Naive thymus-derived CD4-positive, alpha-beta T cell (primary cell): ENCODE measurements at regions not wholly inside any gene's neighbourhood (a gene's known extent, or its start where the extent isn't known, plus 50 kb on each side); places are given as distances from the start of the nearest gene placed in this dataset.
"Not testable (repeated sequence)": the region's sequence is repeated elsewhere in the genome, so short reads cannot be mapped to it uniquely, and the experiment has no call there.

Experiments used
- ATAC-seq: fragments of 150-1000 bp; cut with Tn5 transposase; 2 replicates; pipeline ENCODE4 v1.10.0; 2021; ENCODE audit warnings: mild to moderate bottlenecking, moderate library complexity
- CTCF ChIA-PET: fragments of 350-600 bp; sonication (Branson Sonifier 250); formaldehyde crosslinking; loops from one replicate; lab custom pipeline; 2021; ENCODE audit warnings: antibody characterized with exemption; lab: Charles Lee
- POLR2A ChIA-PET: fragments of 350-600 bp; sonication (Branson Sonifier 250); formaldehyde crosslinking; loops from one replicate; lab custom pipeline; 2021; ENCODE audit warnings: antibody characterized with exemption, inconsistent platforms; lab: Charles Lee
- DNase-seq, 9 donors: peaks; one replicate each; pipeline versions ENCODE4 v3.0.0 to v3.0.0-alpha.2; 2020 to 2022; ENCODE audit warnings: mixed read lengths in 1 of 9
- H3K27ac ChIP-seq: one replicate; pipeline ENCODE4 v1.7.0; 2013; ENCODE audit warnings: mild to moderate bottlenecking, low read depth, low read length, moderate library complexity
- H3K27me3 ChIP-seq, 2 donors: one replicate each; pipeline ENCODE4 v1.7.0; 2013; ENCODE audit warnings: low read length in 2 of 2, mild to moderate bottlenecking in 2 of 2, moderate library complexity in 2 of 2; ENCODE audit not compliant: control insufficient read depth in 2 of 2, insufficient read depth in 2 of 2
- H3K36me3 ChIP-seq, 3 experiments: 1 replicate in 2 of 3; 2 replicates in 1 of 3; pipeline ENCODE4 v1.7.0; 2013; ENCODE audit warnings: low read length in 3 of 3, mild to moderate bottlenecking in 3 of 3, moderate library complexity in 1 of 3; ENCODE audit not compliant: insufficient read depth in 3 of 3, control insufficient read depth in 2 of 3
- H3K4me1 ChIP-seq, 2 donors: one replicate each; pipeline ENCODE4 v1.7.0; 2013; ENCODE audit warnings: low read length in 2 of 2, mild to moderate bottlenecking in 2 of 2, moderate library complexity in 1 of 2; ENCODE audit not compliant: control insufficient read depth in 2 of 2, insufficient read depth in 2 of 2
- H3K4me3 ChIP-seq: 2 replicates; pipeline ENCODE4 v1.7.0; 2013; ENCODE audit warnings: mild to moderate bottlenecking, low read length
- H3K9me3 ChIP-seq, 3 experiments: 1 replicate in 2 of 3; 2 replicates in 1 of 3; pipeline ENCODE4 v1.7.0; 2013; ENCODE audit warnings: low read length in 3 of 3; ENCODE audit not compliant: control insufficient read depth in 2 of 3
- H3K27ac Mint-ChIP-seq, 9 donors: one replicate each; pipeline ENCODE4 v1.8.0; 2020 to 2022; ENCODE audit warnings: mixed read lengths in 9 of 9, mild to moderate bottlenecking in 8 of 9, moderate library complexity in 5 of 9, inconsistent platforms in 2 of 9
- H3K27me3 Mint-ChIP-seq, 5 donors: one replicate each; pipeline ENCODE4 v1.8.0; 2021 to 2022; ENCODE audit warnings: mixed read lengths in 5 of 5, mild to moderate bottlenecking in 1 of 5
- H3K36me3 Mint-ChIP-seq, 5 donors: one replicate each; pipeline ENCODE4 v1.8.0; 2020 to 2022; ENCODE audit warnings: mixed read lengths in 5 of 5, mild to moderate bottlenecking in 3 of 5, inconsistent platforms in 1 of 5
- H3K4me1 Mint-ChIP-seq, 7 donors: one replicate each; pipeline ENCODE4 v1.8.0; 2020 to 2022; ENCODE audit warnings: mixed read lengths in 7 of 7, mild to moderate bottlenecking in 3 of 7, inconsistent platforms in 1 of 7
- H3K4me3 Mint-ChIP-seq, 10 donors: one replicate each; pipeline ENCODE4 v1.8.0; 2020 to 2022; ENCODE audit warnings: mild to moderate bottlenecking in 10 of 10, mixed read lengths in 10 of 10, moderate library complexity in 6 of 10, inconsistent platforms in 2 of 10
- H3K9me3 Mint-ChIP-seq, 11 donors: one replicate each; pipeline ENCODE4 v1.8.0; 2020 to 2022; ENCODE audit warnings: mixed read lengths in 11 of 11, mild to moderate bottlenecking in 4 of 11, inconsistent platforms in 1 of 11, moderate library complexity in 1 of 11
- intact Hi-C, 2 donors: fragments of 100-400 bp; cut with micrococcal nuclease; formaldehyde crosslinking; loops; one replicate each; pipeline ENCODE4 v1.15.1; 2023

DNA sequence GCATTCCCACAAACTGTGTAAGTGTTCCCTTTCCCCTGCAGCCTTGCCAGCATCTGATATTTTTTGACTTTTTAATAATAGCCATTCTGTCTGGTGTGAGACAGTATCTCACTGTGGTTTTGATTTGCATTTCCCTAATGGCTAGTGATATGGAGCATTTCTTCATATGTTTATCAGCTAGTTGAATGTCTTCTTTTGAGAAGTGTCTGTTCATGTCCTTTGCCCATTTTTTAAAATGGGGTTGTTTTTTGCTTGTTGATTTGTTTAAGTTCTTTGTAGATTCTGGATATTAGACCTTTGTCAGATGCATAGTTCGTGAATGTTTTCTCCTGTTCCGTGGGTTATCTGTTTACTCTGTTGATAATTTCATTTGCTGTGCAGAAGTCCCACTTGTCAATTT lies 492.8 kb downstream of the JRKL start:
- H3K27ac Mint-ChIP-seq, intact Hi-C loops, H3K4me1 ChIP-seq, H3K4me3 ChIP-seq, POLR2A ChIA-PET, ATAC-seq, DNase-seq, H3K9me3 ChIP-seq, H3K36me3 Mint-ChIP-seq, H3K4me3 Mint-ChIP-seq, H3K36me3 ChIP-seq, H3K27ac ChIP-seq, H3K4me1 Mint-ChIP-seq, CTCF ChIA-PET, H3K27me3 Mint-ChIP-seq, H3K27me3 ChIP-seq: not testable (repeated sequence)
- peaks cover 0 to 10% (median 4%) of the 10 kb centered on the region in 11 donors for H3K9me3 Mint-ChIP-seq

- POLR2A ChIA-PET = no interaction called here
- H3K4me1 ChIP-seq = no peaks in the 10 kb centered on the region
- no peaks in the 10 kb centered on the region for H3K36me3 ChIP-seq
- H3K27ac ChIP-seq = no peak overlapping the region
- no peak for ATAC-seq
- H3K4me1 Mint-ChIP-seq = no peaks in the 10 kb centered on the region
- H3K9me3 Mint-ChIP-seq = peaks cover 0 to 7% (median 4%) of the 10 kb centered on the region in 11 donors
- CTCF ChIA-PET = no interaction called here
- intact Hi-C loops = no loop called here
- no peaks in the 10 kb centered on the region for H3K36me3 Mint-ChIP-seq
- H3K4me3 ChIP-seq = no peak overlapping the region
- H3K27me3 ChIP-seq = no peaks in the 10 kb centered on the region
- H3K9me3 ChIP-seq = no peaks in the 10 kb centered on the region
- H3K27ac Mint-ChIP-seq = no peak overlapping the region
- H3K27me3 Mint-ChIP-seq = no peaks in the 10 kb centered on the region
- DNase-seq = no peak
- H3K4me3 Mint-ChIP-seq = no peak overlapping the region
These were observed 495.6 kb downstream of the JRKL start for GRCh38 chr11:96885405-96885804.

GRCh38 chr11:96885912-96886311 lies 496.1 kb downstream of the JRKL start:
- no peaks in the 10 kb centered on the region for H3K4me1 ChIP-seq
- CTCF ChIA-PET = no interaction called here
- no peaks in the 10 kb centered on the region for H3K27me3 ChIP-seq
- POLR2A ChIA-PET = no interaction called here
- DNase-seq (no peak), ATAC-seq (no peak)
- no peaks in the 10 kb centered on the region for H3K9me3 ChIP-seq
- Mint-ChIP-seq H3K4me1 (no peaks in the 10 kb centered on the region), H3K9me3 (peaks cover 0 to 7% (median 4%) of the 10 kb centered on the region in 11 donors), H3K27me3 (no peaks in the 10 kb centered on the region), H3K4me3 (no peak overlapping the region), H3K36me3 (no peaks in the 10 kb centered on the region), H3K27ac (no peak overlapping the region)
- H3K36me3 ChIP-seq = no peaks in the 10 kb centered on the region
- no peak overlapping the region for H3K4me3 ChIP-seq
- intact Hi-C loops = no loop called here
- no peak overlapping the region for H3K27ac ChIP-seq

- no peaks in the 10 kb centered on the region for H3K36me3 ChIP-seq
- H3K9me3 Mint-ChIP-seq = peaks cover 0 to 21% (median 4%) of the 10 kb centered on the region in 11 donors
These were observed 504.2 kb downstream of the JRKL start for GRCh38 chr11:96893988-96894387.

DNA sequence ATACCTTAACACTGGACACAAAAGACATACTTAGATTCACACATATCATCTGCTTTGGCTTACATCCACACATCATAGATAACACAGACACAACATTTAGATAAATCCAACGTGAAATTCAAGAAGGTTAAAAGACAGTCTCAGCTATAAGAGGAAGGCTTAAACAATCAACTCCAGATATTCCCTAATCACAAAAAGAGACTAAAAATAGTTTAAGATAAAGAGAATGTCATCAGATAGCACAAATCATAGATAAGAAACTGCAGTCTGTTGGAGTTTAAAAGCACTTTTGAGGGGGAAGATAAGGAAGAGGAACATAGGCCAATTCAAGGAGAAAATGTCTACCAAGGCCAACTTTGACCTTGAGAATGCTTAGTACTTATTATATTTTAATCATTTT lies 504.8 kb downstream of the JRKL start:
- H3K36me3 ChIP-seq = no peaks in the 10 kb centered on the region
- CTCF ChIA-PET = no interaction called here

More at GRCh38 chr11:96893988-96894387, 504.2 kb downstream of the JRKL start:
- DNase-seq (no peak), ATAC-seq (no peak)
- Mint-ChIP-seq H3K4me1 (no peaks in the 10 kb centered on the region), H3K4me3 (no peak overlapping the region), H3K27me3 (no peaks in the 10 kb centered on the region), H3K27ac (no peak overlapping the region), H3K36me3 (no peaks in the 10 kb centered on the region)
- Histone ChIP-seq H3K4me1 (no peaks in the 10 kb centered on the region), H3K9me3 (no peaks in the 10 kb centered on the region), H3K27ac (no peak overlapping the region), H3K27me3 (no peaks in the 10 kb centered on the region), H3K4me3 (no peak overlapping the region)
- ChIA-PET POLR2A (no interaction called here), CTCF (no interaction called here)
- intact Hi-C loops = no loop called here

GRCh38 chr11:96899971-96900370 lies 510.2 kb downstream of the JRKL start:
- H3K27ac Mint-ChIP-seq = no peak overlapping the region
- no peaks in the 10 kb centered on the region for H3K27me3 Mint-ChIP-seq
- no peak overlapping the region for H3K4me3 ChIP-seq
- H3K4me3 Mint-ChIP-seq = no peak overlapping the region
- no peak for ATAC-seq
- no peaks in the 10 kb centered on the region for H3K36me3 Mint-ChIP-seq
- no peaks in the 10 kb centered on the region for H3K4me1 ChIP-seq
- no peak for DNase-seq
- H3K4me1 Mint-ChIP-seq = no peaks in the 10 kb centered on the region
- no peak overlapping the region for H3K27ac ChIP-seq
- H3K27me3 ChIP-seq = no peaks in the 10 kb centered on the region
- intact Hi-C loops = no loop called here
- H3K9me3 Mint-ChIP-seq = peaks cover 0 to 30% (median 4%) of the 10 kb centered on the region in 11 donors
- no peaks in the 10 kb centered on the region for H3K36me3 ChIP-seq
- ChIA-PET CTCF (no interaction called here), POLR2A (no interaction called here)
- H3K9me3 ChIP-seq = no peaks in the 10 kb centered on the region

More for the DNA sequence above, 504.8 kb downstream of the JRKL start:
- Histone ChIP-seq H3K4me1 (no peaks in the 10 kb centered on the region), H3K9me3 (no peaks in the 10 kb centered on the region), H3K27me3 (no peaks in the 10 kb centered on the region), H3K4me3 (no peak overlapping the region), H3K27ac (no peak overlapping the region)
- Mint-ChIP-seq H3K36me3 (no peaks in the 10 kb centered on the region), H3K9me3 (peaks cover 0 to 24% (median 4%) of the 10 kb centered on the region in 11 donors), H3K27ac (no peak overlapping the region), H3K4me3 (no peak overlapping the region), H3K27me3 (no peaks in the 10 kb centered on the region), H3K4me1 (no peaks in the 10 kb centered on the region)
- POLR2A ChIA-PET = no interaction called here
- DNase-seq = no peak
- intact Hi-C loops = no loop called here
- no peak for ATAC-seq

DNA sequence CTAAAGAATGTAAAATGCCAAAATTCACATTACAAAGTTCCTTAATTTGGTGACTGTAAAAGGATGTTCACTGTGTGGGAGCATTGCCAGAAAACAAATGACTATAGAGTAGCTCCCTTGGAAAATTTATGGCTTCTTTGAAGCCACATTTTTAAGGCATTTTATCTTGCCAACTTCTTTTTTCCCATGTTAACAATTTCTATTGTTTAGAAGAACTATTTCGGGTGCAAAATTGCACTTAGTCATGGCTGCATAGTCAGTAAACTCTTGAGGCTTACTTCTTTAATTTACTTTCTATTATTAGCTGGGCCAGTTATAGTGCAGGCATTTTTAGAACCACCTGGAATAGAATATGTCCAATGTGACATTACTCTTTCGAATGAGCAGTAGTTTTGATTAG lies 515.3 kb downstream of the JRKL start:
- no peak overlapping the region for H3K27ac Mint-ChIP-seq
- no peaks in the 10 kb centered on the region for H3K4me1 Mint-ChIP-seq
- no peak overlapping the region for H3K4me3 Mint-ChIP-seq
- no peak for DNase-seq
- no peak for ATAC-seq
- ChIA-PET POLR2A (no interaction called here), CTCF (no interaction called here)
- H3K4me3 ChIP-seq = no peak overlapping the region
- peaks cover 0 to 13% (median 3%) of the 10 kb centered on the region in 11 donors for H3K9me3 Mint-ChIP-seq
- no peaks in the 10 kb centered on the region for H3K27me3 ChIP-seq
- intact Hi-C loops = no loop called here
- H3K36me3 ChIP-seq = no peaks in the 10 kb centered on the region
- H3K27ac ChIP-seq = no peak overlapping the region
- no peaks in the 10 kb centered on the region for H3K27me3 Mint-ChIP-seq
- H3K9me3 ChIP-seq = no peaks in the 10 kb centered on the region
- H3K4me1 ChIP-seq = no peaks in the 10 kb centered on the region
- no peaks in the 10 kb centered on the region for H3K36me3 Mint-ChIP-seq
